Hepatocyte (in vitro differentiated cells): ENCODE measurements at regions not wholly inside any gene's neighbourhood (a gene's known extent, or its start where the extent isn't known, plus 50 kb on each side); places are given as distances from the start of the nearest gene placed in this dataset.

ENCODE experiments used
- DNase-seq: peaks from one replicate; pipeline ENCODE4 v3.0.0-alpha.2; 2016; ENCODE audit warnings: low spot score
- H2AFZ ChIP-seq: fragments of 200-600 bp; sonication (generic); 2 replicates; pipeline ENCODE4 v1.6.0; 2016; ENCODE audit warnings: antibody characterized with exemption, mild to moderate bottlenecking
- H3K27ac ChIP-seq: fragments of 200-600 bp; sonication (generic); 2 replicates; pipeline ENCODE4 v1.5.1; 2016; ENCODE audit warnings: mild to moderate bottlenecking
- H3K27me3 ChIP-seq: fragments of 200-600 bp; sonication (generic); 2 replicates; pipeline ENCODE4 v1.6.1; 2016
- H3K36me3 ChIP-seq: fragments of 200-600 bp; sonication (generic); replicated peaks from 2 replicates; pipeline ENCODE4 v1.5.1; 2016; ENCODE audit warnings: low read depth; ENCODE audit not compliant: insufficient read depth
- H3K4me1 ChIP-seq: fragments of 200-600 bp; sonication (generic); 2 replicates; pipeline ENCODE4 v1.5.1; 2016; ENCODE audit warnings: mild to moderate bottlenecking, moderate library complexity; ENCODE audit not compliant: insufficient read depth
- H3K4me2 ChIP-seq: fragments of 200-600 bp; sonication (generic); 2 replicates; pipeline ENCODE4 v1.6.0; 2016
- H3K4me3 ChIP-seq: fragments of 200-600 bp; sonication (generic); 2 replicates; pipeline ENCODE4 v1.5.1; 2016; ENCODE audit warnings: mild to moderate bottlenecking
- H3K79me2 ChIP-seq: fragments of 200-600 bp; sonication (generic); 2 replicates; pipeline ENCODE4 v1.6.0; 2017; ENCODE audit warnings: mild to moderate bottlenecking
- H3K9me2 ChIP-seq: fragments of 200-600 bp; sonication (generic); replicated peaks from 2 replicates; pipeline ENCODE4 v1.6.0; 2017; ENCODE audit warnings: mild to moderate bottlenecking; ENCODE audit not compliant: insufficient read depth
- H3K9me3 ChIP-seq: fragments of 200-600 bp; sonication (generic); 2 replicates; pipeline ENCODE4 v1.5.1; 2016; ENCODE audit warnings: low read depth, mild to moderate bottlenecking
- H4K20me1 ChIP-seq: fragments of 200-600 bp; sonication (generic); 2 replicates; pipeline ENCODE4 v1.6.0; 2016; ENCODE audit warnings: mild to moderate bottlenecking; ENCODE audit not compliant: insufficient read depth, poor library complexity, severe bottlenecking
- CTCF ChIP-seq: fragments of 200-600 bp; sonication (generic); IDR thresholded peaks from 2 replicates; pipeline ENCODE4 v1.5.1; 2016; ENCODE audit warnings: antibody characterized with exemption, mild to moderate bottlenecking; ENCODE audit not compliant: poor library complexity
- EZH2 ChIP-seq: fragments of 200-600 bp; sonication (generic); IDR thresholded peaks from 2 replicates; pipeline ENCODE4 v1.6.1; 2016; ENCODE audit warnings: antibody characterized with exemption, mild to moderate bottlenecking, borderline replicate concordance
- EZH2phosphoT487 ChIP-seq: fragments of 200-600 bp; sonication (generic); IDR thresholded peaks from one replicate; pipeline ENCODE4 v1.6.1; 2018; ENCODE audit warnings: antibody characterized with exemption, mild to moderate bottlenecking, low read depth, moderate library complexity; ENCODE audit not compliant: unreplicated experiment, severe bottlenecking
- WGBS: methylation state at CpG from one replicate; pipeline ENCODE4 v1.1.6; 2016; ENCODE audit warnings: low lambda C conversion rate; ENCODE audit errors: missing lambda C conversion rate; 5-methylcytosine and 5-hydroxymethylcytosine counted together

GRCh38 chr2:11102956-11103860 is 52.1 kb upstream of the SLC66A3 start:
- no peaks in the 10 kb centered on the region for H3K4me1 ChIP-seq
- H3K4me2 ChIP-seq: no peak overlapping the region
- no peak overlapping the region for H2AFZ ChIP-seq
- no peak overlapping the region for H3K27ac ChIP-seq
- H3K36me3 ChIP-seq: no peaks in the 10 kb centered on the region
- no peaks in the 10 kb centered on the region for H3K79me2 ChIP-seq
- TF ChIP-seq EZH2phosphoT487: no peak
- TF ChIP-seq CTCF: no peak
- no peak for TF ChIP-seq EZH2
- H4K20me1 ChIP-seq: no peaks in the 10 kb centered on the region
- 88% methylated on average over 25 of the region's 25 CpGs for WGBS
- no peaks in the 10 kb centered on the region for H3K9me3 ChIP-seq
- H3K9me2 ChIP-seq: no peaks in the 10 kb centered on the region
- no peak for DNase-seq
- no peaks in the 10 kb centered on the region for H3K27me3 ChIP-seq
- H3K4me3 ChIP-seq: no peak overlapping the region

DNA sequence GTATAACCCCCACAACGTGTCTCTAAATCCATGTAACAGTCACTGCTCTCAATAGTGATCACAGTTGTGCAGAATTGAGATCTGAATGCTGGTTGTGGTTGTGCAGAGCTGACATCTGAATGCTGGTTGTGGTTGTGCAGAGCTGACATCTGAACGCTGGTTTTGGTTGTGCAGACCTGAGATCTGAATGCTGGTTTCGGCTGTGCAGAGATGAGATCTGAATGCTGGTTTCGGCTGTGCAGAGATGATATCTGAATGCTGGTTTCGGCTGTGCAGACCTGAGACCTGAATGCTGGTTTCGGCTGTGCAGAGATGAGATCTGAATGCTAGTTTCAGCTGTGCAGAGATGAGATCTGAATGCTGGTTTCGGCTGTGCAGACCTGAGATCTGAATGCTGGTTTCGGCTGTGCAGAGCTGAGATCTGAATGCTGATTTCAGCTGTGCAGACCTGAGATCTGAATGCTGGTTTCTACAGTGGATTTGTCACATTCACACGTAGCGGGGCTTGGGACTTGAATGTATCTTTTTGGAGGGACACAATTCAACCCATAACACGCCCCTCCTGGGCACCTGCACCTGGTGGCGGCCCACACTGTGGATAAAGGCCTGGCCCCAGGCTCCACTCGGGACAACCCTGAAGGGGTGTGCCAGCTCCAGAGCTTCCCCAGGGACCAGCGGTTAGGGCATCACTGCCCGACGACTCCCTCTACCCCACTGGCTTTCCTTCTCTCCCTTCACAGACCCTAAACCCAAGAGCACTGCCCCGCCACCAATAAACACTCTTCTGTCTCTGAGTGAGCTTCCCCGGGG is 51.1 kb upstream of the SLC66A3 start:
- Histone ChIP-seq H3K4me3 (no peak overlapping the region), H3K79me2 (no peaks in the 10 kb centered on the region), H3K4me1 (no peaks in the 10 kb centered on the region), H3K9me3 (no peaks in the 10 kb centered on the region), H3K27me3 (no peaks in the 10 kb centered on the region), H3K4me2 (no peak overlapping the region), H3K9me2 (no peaks in the 10 kb centered on the region), H2AFZ (no peak overlapping the region), H3K36me3 (no peaks in the 10 kb centered on the region), H3K27ac (no peak overlapping the region), H4K20me1 (no peaks in the 10 kb centered on the region)
- no peak for TF ChIP-seq EZH2
- no peak for TF ChIP-seq CTCF
- no peak for TF ChIP-seq EZH2phosphoT487
- 92% methylated on average over 18 of the region's 18 CpGs for WGBS
- DNase-seq: no peak

DNA sequence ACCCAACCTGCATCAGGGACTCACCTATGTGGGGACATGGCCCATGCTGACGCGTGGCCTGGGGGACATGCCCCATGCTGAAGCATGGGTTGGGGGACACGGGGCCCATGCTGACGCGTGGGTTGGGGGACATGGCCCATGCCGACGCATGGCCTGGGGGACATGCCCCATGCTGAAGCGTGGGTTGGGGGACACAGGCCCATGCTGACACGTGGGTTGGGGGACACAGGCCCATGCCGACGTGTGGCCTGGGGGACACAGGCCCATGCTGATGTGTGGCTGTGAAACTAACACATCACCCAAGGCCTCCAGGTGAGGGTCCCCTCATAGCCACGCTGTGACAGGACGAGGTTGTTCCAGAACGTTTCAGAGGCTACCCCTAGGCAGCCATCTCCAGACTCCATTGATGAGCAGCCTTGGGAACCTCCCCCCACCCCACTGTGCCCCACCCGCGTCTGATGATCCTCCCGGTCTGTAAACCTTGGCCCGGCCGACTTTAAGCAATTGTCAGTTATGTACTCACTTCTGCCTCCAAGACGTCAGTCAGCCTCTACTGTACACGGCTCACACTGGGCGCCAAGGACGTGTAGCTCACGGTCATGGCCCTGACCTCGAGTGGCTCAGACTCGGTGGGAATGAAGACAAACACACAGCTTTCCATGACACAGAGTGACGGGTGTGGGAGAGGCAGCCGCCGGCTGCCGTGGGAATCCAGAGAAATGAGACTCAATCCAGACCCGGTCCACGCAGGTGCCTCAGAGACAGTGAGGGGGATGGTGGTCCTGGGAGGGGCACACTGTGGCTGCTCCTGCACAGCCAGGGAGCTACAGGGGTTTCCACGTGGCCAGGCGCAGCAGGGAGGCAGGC is 50.2 kb upstream of the SLC66A3 start:
- no peaks in the 10 kb centered on the region for H3K79me2 ChIP-seq
- H3K36me3 ChIP-seq: no peaks in the 10 kb centered on the region
- 89% methylated on average over 32 of the region's 34 CpGs for WGBS
- no peak overlapping the region for H2AFZ ChIP-seq
- TF ChIP-seq CTCF: no peak
- TF ChIP-seq EZH2phosphoT487: no peak
- H4K20me1 ChIP-seq: no peaks in the 10 kb centered on the region
- H3K4me2 ChIP-seq: no peak overlapping the region
- no peaks in the 10 kb centered on the region for H3K27me3 ChIP-seq
- no peaks in the 10 kb centered on the region for H3K9me3 ChIP-seq
- no peak for DNase-seq
- H3K4me3 ChIP-seq: no peak overlapping the region
- no peak overlapping the region for H3K27ac ChIP-seq
- H3K9me2 ChIP-seq: no peaks in the 10 kb centered on the region
- H3K4me1 ChIP-seq: no peaks in the 10 kb centered on the region
